Brain pericyte (primary cell): ENCODE measurements at regions not wholly inside any gene's neighbourhood (a gene's known extent, or its start where the extent isn't known, plus 50 kb on each side); places are given as distances from the start of the nearest gene placed in this dataset.
"Not testable (repeated sequence)": the region's sequence is repeated elsewhere in the genome, so short reads cannot be mapped to it uniquely, and the experiment has no call there.

Experiments
- DNase-seq: peaks from one replicate; pipeline ENCODE4 v3.0.0-alpha.2; 2012; ENCODE audit warnings: low read depth, low spot score

DNA sequence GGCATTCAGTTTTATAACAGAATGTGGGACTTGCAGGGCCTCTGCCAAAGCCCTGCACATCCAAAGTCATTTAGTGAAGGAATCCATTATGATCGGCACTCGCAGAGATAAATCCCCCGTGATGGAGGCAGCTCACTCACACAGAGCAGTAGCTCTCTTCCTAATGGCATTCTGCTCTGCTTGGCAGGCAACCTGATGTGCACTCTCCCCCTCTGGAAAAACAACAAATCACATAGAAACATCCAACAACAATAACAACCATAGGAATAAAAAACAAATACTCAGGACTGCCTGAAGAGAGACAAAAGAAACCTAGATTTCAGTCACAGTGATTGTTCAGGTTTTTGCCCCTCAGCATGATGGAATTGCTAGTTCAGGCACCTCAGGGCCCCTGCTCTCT, 59.7 kb downstream of the NAA11 start:
- DNase-seq, result no peak

DNA sequence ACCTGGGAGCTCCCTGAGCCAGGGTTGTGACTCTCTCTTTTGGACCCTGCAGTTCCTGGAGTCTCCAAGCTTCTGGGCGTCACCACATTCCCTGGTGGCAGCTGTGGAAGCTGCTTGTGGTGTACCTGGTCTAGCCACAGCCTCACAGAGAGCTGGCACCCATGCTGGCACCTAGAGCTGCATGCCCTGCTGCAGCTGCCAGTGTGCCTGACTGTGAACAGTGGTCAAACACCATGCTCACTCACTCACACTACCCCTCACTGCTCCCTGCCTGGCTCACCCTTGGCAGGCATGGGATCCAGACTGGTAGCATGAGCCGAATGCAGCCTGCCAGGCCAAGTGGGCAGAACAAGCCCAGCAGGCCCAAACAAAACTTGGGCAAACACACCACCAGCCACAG, 66.6 kb downstream of the NAA11 start:
- DNase-seq, result no peak

DNA sequence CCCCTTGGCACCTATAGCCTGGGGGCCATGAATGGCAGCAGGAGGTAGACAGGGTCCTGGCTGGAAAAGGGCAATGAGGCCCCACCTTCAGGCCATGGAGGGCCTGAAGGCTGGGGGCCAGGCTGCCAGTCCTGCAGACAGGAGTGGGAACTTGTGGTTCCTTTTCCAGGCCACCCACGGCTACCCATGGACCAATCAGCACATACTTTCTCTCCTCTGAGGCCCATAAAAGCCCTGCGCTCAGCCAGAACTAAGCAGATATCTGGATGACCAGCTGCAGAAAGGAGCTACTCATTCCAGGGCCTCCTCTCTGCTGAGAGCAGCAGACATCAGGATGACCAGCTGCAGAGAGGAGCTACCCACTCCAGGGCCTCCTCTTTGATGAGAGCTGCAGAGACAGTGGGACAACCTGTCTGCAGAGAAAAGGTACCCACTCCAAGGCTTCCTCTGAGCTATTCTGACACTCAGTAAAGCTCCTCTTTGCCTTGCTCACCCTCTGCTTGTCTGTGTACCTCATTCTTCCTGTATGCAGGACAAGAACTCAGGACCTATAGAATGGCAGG, 67.2 kb downstream of the NAA11 start:
- no peak for DNase-seq

DNA sequence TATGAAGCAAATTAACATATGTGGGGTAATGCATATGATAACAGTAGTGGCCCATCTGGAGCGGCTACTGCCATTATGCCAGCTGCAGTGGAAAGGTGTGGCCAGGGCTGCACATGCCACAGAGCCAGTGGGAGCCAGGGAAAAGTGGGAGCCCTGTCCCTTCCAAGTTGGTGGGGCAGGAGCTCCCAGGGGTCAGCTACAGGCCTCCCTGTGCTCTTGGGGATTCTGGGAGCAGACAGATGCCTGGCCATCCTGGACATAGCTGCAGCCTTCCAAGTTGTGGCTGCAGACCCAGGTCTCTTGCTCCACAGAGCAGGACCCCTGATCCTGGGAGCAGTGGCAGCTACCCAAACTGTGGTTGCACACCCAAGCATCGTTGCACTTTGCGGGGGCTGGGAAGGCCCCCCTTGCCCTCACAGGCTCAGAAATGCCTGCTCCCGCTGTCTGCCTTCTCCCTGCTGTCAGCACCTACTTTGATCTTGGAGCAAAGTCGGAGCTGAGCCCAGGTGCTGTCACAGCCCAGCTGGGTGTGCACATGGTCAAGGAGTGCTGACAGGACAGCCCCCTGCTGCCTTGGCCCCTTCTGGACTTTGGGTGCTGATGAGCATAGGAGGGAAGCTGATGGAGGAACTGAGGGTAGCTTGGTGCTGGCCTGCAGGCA, 67.8 kb downstream of the NAA11 start:
- DNase-seq, result no peak

DNA sequence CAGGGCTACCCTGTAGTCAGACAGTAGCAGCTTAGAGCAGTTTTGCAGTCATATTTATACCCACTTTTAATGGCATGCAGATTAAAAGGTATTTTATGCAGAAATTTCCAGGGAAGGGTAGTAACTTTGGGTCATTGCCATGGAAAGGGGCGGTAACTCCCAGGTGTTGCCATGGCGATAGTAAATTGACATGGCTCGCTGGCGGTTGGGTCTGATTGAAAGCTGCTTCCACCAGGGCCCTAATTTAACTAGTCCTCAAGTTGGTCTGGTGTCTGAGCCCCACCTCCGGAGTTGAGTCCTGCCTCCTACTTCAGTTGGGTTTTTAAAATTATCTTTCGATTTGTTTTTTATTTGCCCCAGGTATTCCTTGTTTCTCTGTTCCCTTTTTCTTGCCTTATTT, 70.1 kb downstream of the NAA11 start:
- no peak for DNase-seq

DNA sequence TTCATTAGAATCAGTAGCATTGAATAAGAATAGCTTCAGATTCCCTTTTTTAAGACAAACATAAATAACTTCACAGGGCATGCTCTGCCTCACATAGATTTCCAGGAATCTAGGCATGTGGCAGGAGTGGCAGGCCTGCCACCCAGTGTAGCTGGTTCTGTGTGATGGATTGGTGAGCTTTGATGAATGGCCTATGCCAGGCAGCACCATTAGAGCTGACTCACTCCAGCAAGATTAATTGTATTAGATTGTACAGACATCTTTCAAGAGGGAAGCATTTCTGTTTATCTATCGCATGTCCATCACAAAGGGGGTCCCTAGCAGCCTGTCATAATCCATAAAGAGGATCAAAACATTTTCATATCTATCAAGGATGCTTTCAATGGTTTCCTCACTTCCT, 71.9 kb downstream of the NAA11 start:
- DNase-seq, result no peak

DNA sequence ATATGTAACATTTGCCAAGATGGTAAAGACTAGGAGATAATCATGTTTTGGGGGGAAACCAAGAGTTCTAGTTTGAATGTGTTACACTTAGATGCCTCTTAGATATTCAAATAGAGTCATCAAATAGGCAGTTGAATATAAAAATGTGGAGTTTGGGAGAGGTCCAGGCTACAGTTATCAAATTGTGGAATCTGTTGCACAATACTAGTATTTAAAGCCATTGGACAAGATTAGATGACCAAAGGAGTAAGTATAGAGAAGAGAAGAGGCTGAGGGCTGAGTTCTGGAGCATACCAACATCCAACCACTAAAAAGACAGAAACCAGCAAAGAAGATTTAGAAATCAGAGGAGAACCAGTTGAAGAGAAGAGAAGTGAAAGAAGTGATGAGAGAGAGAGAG, 72.7 kb downstream of the NAA11 start:
- DNase-seq, result no peak

DNA sequence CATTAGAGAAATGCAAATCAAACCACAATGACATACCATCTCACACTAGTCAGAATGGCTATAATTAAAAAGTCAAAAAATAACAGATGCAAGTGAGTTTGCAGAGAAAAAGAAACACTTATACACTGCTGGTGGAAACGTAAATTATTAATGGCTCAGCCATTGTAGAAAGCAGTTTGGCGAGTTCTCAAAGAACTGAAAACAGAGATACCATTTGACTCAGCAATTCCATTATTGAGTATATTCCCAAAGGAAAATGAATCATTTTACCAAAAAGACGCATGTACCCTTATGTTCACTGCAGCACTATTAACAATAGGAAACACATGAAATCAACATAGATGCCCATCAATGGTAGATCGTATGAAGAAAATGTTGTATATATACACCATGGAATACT, 75.0 kb downstream of the NAA11 start:
- DNase-seq, result no peak

DNA sequence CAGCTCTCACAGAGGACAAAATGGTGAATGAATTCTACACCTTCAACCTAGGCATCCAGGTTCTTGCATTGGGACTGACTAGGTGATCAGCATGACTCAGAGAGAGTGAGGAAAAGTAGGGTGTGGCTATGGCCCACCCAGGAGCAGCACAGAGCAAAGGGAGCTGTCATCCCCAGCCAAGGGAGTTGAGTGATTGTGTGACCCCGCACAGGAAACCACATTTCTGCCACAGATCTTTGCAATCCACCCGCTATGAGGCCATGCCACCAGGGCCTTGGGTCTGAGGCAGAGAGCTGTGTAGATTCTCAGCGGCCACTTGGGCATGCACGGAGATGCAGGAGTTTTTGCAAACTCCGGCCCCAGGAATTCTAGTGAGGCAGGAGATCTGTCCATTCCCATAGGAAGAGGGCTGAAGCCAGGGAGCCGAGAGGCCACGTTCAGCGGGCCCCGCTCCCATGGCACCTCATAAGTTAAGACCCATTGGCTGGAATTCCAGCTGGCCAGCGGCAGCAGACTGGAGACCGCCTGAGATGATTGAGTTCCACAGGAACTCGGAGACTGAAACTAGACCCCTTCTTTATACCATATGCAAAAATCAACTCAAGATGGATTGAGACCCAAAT, 75.9 kb downstream of the NAA11 start:
- no peak for DNase-seq

DNA sequence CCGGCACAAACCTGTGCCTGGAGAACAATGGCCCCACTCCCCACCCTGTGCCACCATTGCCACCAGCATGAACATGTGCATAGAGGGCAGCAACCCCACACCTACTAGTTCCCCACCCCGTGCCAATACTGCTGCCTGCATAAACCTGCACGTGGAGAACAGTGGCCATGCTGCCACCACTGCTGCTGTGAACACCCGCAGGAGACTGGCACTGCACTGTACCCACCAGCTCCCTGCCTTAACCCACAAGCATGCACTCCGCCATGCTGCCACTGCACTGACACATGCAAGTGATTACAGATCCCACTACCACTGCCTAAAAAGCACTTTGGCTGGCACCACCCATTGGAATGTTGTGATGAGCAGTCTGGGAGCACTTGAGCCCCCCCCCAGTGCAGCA, 77.3 kb downstream of the NAA11 start:
- DNase-seq, result no peak

DNA sequence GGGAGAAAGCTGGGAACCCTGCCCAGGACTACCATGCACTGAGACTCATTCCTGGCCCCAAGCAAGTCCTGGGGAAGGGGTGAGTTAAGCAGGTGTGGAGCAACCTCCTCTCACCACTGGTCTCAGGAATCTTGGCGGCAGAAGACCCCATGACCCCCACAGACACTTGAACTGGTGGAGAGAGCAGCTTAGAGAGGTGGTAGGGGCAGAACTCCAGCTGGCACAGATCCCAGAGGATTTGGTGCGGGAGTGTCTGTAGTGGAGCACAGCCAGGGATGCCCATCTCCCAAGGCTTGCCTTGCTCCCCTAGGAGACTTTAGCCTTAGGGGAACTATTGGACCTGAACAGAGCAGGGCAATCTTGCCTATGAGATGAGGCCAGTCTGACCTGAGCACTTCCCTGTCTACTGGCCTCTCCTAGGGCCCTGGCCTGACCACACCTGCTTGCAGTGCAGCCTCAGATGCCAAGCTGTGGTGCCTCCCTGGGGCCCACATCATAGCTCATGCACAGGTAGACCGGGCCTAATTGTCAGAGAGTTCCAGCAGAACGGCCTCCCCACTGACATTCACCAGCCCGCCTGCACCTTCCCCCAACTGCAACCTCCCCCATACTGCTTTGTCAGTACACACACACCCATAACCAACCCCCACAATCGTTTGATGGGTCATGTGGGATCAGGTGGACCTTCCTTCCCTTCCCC, 78.0 kb downstream of the NAA11 start:
- DNase-seq, result no peak

DNA sequence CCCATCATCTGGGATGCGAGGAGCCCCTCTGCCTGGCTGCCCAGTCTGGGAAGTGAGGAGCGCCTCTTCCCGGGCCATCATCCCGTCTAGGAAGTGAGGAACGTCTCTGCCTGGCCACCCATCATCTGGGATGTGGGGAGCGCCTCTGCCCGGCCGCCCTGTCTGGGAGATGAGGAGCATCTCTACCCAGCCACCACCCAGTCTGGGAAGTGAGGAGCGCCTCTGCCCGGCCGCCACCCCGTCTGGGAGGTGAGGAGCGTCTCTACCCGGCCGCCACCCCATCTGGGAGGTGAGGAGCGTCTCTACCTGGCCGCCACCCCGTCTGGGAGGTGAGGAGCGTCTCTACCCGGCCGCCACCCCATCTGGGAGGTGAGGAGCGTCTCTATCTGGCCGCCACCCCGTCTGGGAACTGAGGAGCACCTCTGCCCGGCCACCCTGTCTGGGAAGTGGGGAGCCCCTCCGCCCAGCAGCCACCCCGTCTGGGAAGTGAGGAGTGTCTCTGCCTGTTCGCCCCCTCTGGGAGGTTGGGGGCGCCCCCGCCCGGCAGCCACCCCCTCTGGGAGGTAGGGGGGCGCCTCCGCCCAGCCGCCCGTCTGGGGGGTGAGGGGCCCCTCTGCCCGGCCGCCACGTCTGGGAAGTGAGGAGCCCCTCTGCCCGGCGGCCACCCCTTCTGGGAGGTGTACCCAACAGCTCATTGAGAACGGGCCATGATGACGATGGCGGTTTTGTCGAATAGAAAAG, 80.5 kb downstream of the NAA11 start:
- not testable (repeated sequence) for DNase-seq

DNA sequence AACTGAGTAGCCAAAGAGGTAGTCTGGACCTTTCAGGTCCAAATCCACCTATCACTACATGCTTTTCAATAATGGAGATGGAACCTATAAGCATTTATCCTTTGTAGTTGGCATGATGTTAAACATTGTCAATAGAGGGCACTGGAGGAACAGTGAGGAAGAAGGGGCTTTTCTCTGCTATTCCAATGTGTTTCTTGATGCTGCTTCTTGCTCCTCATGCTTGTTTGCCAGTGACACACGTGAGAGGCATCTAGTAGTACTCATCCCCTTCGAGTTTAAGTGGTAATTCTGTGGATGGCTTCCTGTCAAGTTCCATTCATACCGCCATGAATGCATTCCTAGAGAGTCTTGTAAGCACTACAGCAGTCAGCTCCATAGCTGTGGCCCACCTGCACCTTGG, 84.0 kb downstream of the NAA11 start:
- no peak for DNase-seq

DNA sequence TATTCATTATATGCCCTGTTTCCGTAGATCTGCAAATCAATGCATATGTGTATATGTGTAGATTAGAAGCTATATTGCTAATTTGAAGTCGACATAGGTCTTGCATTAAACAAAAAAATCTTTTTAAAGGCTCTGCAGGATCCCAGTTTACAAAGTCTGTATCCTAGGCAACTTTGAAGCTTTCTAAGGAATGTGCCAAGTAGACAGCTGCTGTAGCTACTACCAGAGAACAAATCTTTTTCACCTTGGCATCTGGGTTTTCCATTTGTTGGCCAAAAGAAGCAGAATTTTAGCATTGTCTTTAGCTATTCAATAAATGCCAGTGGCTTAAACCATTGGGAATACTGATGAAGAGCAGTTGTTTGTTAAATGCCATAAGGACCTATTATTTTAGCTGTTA, 88.0 kb downstream of the NAA11 start:
- no peak for DNase-seq

DNA sequence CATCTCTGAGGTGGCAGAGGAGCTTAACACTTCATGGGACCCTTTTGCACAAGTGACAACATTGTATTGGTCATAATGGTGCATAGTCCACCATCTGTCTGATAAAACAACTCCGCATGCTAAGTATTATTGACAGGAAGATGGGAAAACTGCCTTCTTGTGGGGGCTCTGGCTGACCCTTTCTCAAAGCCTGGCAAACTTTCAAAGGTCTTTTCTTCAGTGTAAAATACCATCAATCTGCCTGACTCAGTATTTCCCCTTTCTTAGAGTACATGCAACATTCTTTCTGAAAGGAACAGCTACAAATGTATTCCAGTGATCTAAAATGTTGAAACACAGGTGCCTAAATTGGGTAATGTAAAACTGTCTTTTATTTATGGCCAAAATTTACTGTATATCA, 89.1 kb downstream of the NAA11 start:
- DNase-seq, result no peak

DNA sequence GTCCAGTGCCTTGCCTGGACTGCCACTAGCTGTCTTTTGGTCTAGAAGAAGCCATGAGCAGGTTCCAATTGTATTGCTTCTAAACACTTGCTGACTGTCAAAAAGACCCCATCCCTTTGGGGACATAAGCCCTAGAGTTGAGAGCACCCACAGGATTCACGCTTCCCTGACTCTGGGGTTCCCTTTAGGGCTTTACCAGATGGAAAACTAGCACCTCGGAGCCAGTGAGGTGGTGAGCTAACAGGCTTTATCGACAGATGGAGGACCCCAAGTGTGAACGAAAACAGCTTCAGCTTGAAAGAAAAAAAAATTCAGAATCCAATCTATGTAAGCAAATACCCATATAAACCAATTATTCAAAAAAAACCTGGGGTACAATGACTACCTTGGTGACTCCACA, 90.8 kb downstream of the NAA11 start:
- DNase-seq, result no peak

DNA sequence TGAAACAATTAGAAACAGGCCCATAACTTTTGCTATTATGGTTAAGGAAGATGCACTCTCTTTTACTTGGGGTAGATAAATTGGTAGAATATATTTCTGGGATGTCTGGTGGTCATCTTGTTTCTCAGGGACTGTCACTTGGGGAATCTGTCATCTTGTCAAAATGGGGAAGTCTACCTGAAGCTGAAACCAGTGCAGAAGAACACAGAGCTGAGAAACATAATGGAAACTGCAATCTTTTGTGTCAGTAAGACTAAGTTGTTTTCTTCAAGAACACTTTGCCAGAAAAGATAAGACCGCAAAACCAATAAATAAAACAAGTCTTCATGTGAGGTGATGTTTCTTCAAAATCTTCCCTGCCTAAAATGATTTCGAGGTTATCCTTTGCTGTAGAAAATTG, 92.0 kb downstream of the NAA11 start:
- no peak for DNase-seq

DNA sequence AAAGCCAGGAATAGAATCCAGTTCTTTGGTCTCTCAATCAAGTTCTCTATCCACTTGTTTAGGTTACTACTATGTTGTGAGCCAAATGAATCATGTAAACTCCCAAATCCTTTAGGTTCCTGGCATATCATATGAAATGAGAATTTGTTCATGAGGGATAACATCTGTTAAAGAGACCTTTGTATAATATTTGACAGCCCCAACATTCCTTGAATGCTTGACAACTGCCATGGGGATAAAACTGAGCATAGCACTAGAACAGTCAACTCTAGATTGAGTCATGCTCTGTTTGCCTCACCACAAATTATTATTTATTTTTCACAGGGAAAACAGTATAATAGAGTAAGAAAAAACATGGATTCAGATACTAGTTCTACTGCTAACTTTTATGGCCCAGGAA, 93.3 kb downstream of the NAA11 start:
- DNase-seq, result no peak

DNA sequence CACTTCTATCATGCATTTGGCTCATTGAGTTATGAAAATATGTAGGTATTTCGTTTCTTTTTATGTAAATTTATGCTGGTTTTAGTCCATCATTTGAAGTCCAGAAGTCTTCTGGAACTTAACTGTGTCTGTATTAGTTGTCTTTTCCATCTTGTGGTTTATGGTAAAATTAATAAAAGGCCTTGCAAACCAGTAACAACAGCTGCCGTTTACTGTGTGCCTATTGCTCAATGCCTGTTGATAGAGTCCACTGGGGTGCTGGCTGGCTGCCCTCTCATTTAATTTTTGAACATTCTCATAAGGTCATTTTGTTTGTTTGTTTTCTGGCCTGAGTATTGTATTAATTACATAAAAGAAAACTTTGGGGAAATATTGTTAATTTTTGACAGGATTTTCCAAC, 98.0 kb downstream of the NAA11 start:
- DNase-seq, result peak; percentile 15

DNA sequence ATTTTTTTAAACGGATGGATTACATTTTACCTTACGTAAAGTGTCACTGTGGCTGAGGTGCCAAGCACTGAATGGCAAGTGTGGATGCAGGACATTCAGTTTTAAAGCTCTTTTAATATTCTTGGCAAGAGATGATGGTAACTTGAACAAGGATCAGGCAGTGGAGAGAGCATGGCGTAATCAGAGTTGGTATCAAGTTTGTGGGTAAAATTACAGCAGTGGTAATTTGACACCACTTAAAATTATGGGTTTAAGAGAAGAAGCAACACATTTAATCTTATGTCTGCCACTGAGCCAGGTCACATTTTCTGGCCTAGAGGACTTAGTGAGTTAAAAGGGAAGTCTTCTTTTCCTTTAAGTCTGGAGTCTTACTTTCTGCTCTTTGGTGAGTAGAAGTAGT, 100.5 kb downstream of the NAA11 start:
- no peak for DNase-seq

DNA sequence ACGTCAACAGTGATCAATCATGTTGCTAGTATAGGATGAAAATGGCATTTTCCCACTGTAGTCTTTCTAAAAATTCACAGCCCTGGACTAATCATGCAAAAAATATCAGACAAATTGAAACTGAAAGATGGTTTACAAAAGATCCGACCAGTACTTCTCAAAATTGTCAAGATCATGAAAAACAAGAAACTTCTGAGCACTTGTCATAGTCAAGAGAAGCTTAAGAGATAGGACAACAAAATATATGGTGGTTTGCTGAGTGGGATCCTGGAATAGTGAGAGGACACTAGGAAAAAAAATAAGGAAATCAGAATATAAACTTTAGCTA, 101.1 kb downstream of the NAA11 start:
- no peak for DNase-seq

DNA sequence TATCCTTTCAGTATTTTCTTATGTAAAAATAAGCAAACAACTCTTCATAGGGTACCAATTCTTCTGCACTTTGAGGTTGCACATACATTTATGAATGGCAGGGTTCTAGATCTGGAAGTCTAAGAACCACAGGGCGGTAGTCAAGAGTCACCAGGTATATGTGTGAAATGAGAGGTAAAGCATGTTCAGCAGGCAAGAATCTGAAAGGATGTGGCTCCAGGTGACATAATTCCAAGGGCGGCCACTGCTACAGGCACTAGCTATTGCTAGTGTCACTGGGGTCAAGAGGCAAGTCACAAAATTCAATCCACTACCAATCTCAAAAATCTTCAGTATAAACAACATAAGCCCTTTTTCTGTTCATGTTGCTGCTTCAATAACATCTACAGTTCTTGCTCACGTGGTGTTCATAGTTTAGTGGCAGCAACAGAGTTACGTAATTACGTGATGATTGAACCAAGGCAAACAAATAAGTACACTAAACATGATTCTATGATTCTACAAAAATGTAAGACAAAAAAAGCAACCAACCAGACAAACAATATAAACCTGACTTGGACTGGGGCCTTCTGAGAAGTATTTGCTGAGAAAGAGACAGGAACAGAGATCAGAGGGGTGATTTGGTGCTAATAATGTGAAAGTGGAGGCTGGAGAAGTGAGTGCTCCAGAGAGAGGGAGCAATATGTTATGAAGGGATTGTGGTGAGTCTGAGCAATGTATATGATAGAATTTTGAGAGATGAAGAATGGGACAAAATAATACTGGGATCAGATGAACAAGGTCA, 101.7 kb downstream of the NAA11 start:
- no peak for DNase-seq
